Left hindlimb (tissue), 1 donor: ENCODE measurements at regions not wholly inside any gene's neighbourhood (a gene's known extent, or its start where the extent isn't known, plus 50 kb on each side); places are given as distances from the start of the nearest gene placed in this dataset.

Experiments used
- DNase-seq: peaks from one replicate; pipeline ENCODE4 v3.0.0-alpha.2; 2018

DNA sequence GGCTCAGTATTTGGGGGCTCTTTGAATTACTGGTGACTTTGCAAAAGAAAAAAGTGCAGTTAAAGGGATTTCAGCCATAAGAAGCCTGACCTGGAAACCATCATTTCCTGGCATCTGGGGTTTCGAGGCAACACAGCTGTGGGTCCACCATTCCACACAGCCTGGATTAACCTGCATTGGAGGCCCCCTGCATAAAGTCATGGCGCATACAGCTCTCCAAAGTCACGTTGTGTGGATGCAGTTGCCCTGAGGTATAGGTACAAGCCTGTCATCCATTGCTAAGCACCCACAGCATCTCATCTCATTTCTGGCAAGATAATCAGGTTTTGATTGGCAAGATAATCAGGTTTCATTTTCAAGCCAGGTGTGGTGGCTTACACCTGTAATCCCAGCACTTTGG, 54.5 kb upstream of the TAGAP start:
- no peak for DNase-seq

- DNase-seq: no peak
Observed at GRCh38 chr6:159098636-159099106, 53.9 kb upstream of the TAGAP start.

GRCh38 chr6:159097256-159097655, 52.5 kb upstream of the TAGAP start:
- DNase-seq: no peak

GRCh38 chr6:159095616-159096015, 50.8 kb upstream of the TAGAP start:
- DNase-seq: peak; percentile 55

- no peak for DNase-seq
Observed at GRCh38 chr6:159094444-159095252, 49.9 kb upstream of the TAGAP start.
